GM19324 (cell line): ENCODE measurements at regions not wholly inside any gene's neighbourhood (a gene's known extent, or its start where the extent isn't known, plus 50 kb on each side); places are given as distances from the start of the nearest gene placed in this dataset.

ENCODE experiments used
- ATAC-seq: cut with Tn5 transposase; IDR thresholded peaks from one replicate; pipeline ENCODE4 v1.9.1; 2021; ENCODE audit warnings: mild to moderate bottlenecking, moderate library complexity; ENCODE audit not compliant: unreplicated experiment, low FRiP score

GRCh38 chr2:33804155-33804554 lies 205.1 kb upstream of the FAM98A start:
- ATAC-seq: no peak

DNA sequence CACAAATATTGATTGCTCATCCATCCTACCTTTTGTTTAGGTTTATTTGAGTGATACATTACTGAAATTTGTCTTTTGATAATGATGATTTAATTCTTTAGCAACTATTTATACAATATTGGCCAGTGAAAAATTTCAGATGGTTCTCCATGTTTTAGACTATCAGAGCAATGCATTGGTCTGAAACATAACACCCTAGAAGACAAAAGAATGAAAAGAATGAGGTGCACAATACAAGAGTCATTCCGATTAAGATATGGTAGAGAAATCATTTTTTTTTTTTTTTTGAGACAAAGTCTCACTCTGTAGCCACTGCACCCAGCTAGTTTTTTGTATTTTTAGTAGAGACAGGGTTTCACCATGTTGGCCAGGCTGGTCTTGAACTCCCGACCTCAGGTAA lies 197.4 kb upstream of the FAM98A start:
- ATAC-seq: no peak

GRCh38 chr2:33791625-33792024 lies 192.5 kb upstream of the FAM98A start:
- ATAC-seq: no peak

DNA sequence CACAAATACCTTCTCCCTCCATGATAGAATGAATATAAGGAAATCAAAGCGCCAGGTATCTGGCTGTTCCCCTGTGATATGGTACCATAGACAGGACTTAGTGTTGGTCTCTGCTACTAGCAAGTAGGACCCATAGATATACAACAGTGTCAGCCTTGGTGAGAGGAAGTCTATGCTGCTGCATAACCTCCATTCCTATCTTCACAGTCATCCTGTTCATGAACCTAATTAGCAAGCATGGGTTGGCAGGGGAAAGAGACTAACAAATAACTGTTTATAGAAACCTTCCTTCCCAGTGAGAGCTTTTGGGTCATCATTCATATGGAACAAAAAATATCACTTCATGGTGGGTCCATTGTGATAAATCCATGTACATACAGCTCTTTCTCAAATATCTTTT lies 188.9 kb upstream of the FAM98A start:
- ATAC-seq: no peak

DNA sequence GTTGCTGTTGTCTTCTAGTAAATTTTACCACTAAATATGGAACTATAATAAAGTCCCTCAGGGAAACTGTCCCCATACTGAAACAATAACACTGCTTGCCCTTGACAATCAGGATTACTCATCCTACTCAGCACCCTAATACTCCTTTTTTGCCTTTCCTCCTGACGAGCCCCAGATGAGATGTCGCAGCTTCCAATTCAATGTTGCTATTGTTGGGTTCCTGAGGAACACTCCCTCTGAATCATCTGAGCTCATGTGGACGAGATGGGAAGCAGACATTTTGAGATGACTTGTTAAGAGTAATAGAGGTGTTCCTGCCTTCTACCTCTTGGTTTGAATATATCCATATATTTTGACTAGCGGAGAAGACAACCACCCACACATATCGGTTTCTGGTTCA lies 187.8 kb upstream of the FAM98A start:
- no peak for ATAC-seq

- peak; percentile 91 for ATAC-seq
Observed at GRCh38 chr2:33785201-33786106, 186.4 kb upstream of the FAM98A start.

GRCh38 chr2:33784488-33784887 lies 185.4 kb upstream of the FAM98A start:
- ATAC-seq: no peak

- ATAC-seq: no peak
Observed at GRCh38 chr2:33782395-33783230, 183.5 kb upstream of the FAM98A start.

DNA sequence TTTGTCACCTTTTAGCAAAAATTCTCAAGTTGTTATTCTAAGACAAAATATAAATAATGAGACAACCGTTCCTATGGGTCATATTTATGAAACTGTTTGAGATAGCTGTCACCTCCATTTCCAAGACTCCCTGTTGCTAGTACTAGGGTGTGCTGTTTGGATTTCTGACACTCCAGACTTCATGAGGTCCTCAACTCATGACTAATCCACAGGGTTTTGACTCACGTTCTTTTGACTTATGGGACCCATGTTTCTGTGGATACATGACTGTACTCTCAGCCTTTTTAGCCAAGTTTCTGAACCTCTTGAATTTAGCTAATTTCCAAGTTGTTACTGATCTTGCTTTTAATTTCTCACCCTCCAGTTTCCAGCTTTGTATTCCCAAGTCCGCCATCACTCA lies 178.7 kb upstream of the FAM98A start:
- no peak for ATAC-seq

GRCh38 chr2:33775306-33775705 lies 176.2 kb upstream of the FAM98A start:
- no peak for ATAC-seq

GRCh38 chr2:33770023-33770422 lies 170.9 kb upstream of the FAM98A start:
- no peak for ATAC-seq

- ATAC-seq: no peak
Observed at GRCh38 chr2:33766175-33766574, 167.1 kb upstream of the FAM98A start.

DNA sequence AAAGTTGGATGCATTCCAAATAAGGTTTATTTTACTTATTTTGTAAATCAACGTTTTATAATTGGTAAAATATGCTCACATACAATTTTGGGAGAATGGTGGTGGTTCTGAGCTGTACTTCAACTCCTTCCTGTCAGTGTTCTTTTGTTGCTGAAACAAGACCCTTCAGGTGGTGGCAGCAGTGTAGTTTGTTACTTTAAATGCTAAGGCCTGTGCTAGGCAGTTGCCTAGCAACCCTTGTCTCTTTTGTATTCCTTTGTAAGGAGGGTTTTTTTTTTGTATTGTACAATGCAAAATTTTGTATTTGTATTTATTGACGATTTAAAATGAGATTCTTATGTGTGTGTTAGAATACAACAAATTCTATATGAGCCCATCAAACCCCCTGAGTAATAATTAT lies 166.0 kb upstream of the FAM98A start:
- no peak for ATAC-seq

DNA sequence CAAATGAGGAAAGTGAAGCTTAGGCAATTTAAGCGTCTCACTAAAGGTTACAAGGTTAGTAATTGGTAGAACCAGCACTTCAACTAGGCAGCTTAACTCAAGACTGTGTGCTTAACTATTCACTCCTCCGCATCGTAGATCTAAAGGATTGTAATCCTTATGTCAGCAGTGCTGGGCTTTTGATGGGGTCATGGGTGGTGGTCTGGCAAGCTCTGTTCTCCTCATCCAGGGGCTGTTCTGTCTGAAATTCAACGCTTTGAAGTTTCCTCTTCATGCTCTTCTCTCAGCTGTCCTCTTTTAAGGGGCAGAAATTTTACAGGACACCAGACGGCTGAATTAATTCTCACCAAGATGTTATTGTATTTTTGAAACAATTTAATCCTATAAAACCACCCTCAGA lies 165.5 kb upstream of the FAM98A start:
- no peak for ATAC-seq

- no peak for ATAC-seq
Observed at GRCh38 chr2:33763671-33764310, 164.7 kb upstream of the FAM98A start.

DNA sequence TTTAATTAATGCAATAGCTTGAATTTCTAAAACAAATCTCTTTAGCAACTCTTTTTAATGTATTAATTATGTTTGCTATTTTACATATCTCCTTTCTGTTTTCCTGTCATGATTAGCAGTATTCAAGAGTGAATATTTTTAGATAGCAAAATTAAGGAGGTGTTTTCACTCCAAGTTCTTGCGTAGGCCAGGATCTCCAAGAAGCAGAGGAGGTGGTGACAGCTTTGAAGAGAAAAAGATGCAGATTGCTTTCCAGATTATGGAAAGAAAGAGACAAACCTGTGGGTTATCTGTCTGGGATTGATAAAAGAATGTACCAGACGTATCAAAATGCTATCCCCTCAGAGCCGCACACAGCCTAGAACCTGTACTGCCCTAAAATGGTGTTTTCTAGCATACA lies 163.5 kb upstream of the FAM98A start:
- no peak for ATAC-seq

- no peak for ATAC-seq
Observed at GRCh38 chr2:33746208-33746800, 147.2 kb upstream of the FAM98A start.

- no peak for ATAC-seq
Observed at GRCh38 chr2:33735096-33735495, 136.0 kb upstream of the FAM98A start.

DNA sequence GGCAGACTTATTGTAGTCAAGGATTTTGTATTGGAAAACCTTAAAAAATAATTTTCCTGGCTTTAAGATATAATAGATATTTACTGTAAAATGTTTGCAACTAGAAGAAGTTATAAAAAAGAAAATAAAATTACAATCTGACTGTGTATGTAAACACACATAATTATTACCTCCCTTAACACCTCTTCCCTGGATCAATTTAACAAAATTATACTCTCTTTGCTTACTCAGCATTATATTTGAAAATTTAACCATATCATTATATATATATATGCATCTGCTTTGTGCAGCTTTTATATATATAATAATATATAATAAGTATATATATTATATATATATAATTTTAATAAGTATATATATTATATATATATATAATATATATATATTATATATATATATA lies 131.7 kb upstream of the FAM98A start:
- ATAC-seq: no peak

GRCh38 chr2:33730193-33730592 lies 131.1 kb upstream of the FAM98A start:
- ATAC-seq: peak; percentile 50

GRCh38 chr2:33729353-33729752 lies 130.3 kb upstream of the FAM98A start:
- no peak for ATAC-seq
